ENCODE measurements at regions not wholly inside any gene's neighbourhood (a gene's known extent, or its start where the extent isn't known, plus 50 kb on each side); places are given as distances from the start of the nearest gene placed in this dataset.

DNA sequence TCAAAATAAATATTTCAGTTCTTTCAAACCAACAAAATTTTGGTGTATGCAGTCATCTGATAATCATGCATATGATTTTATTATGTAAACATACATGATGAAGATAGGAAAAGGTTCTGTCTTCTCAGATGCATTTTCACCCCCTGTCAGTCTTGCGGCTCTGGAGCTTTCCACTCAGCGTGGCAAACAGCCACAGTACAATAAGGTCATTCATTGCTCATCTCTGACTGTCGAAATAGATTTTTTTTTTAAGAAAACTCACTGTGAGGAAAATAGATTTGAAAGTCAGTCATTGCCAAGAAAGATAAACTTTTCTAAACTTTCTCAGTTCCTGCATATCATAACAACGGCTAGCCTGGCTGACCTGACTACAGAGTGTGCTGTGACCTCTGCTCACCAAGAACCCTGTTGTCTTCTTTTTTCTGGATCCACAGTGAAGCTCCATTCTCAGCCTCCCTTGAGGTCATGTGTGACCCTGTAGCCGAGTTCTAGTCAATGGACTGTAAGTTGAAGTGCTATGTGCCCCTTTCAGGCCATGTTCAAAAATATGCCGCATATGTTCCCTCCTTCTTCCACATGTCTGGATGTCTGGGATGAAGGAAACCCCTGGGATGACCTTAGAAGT, 519.6 kb downstream of the KLF5 start:
- no peaks in the 10 kb centered on the region for H3K27me3 ChIP-seq (ENCODE audit: control insufficient read depth in 1 of 2, insufficient read depth in 2 of 2, low read length in 2 of 2)
- H3K27ac ChIP-seq (ENCODE audit: low read depth, low read length) = no peak overlapping the region
- no peaks in the 10 kb centered on the region for H3K9me3 ChIP-seq (ENCODE audit: low read length)
- H3K9ac ChIP-seq (ENCODE audit: low read length) = no peak overlapping the region
- H3K4me3 ChIP-seq (ENCODE audit: low read depth in 1 of 2, low read length in 2 of 2) = no peak overlapping the region
- H3K4me1 ChIP-seq (ENCODE audit: insufficient read depth, low read length) = no peaks in the 10 kb centered on the region
- no peaks in the 10 kb centered on the region for H3K36me3 ChIP-seq (ENCODE audit: insufficient read depth, low read length)

DNA sequence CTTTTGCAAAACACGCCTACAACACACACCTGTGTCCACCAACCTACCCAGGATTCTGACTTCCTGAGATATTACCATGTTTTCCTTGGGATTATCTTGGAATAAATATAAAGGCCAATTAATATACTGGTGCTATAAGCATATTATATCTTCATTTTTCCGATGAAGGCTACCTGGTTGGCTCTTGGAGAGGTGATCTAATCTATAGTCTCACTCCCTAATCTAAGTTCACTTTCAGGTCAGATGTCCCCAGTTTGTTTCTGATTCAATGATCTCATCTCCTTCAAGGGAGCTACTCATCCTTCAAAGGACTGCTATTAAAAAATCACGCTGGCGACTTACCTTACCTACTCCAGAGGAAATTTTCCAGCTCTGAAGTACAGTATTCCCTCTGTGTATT, 517.5 kb downstream of the KLF5 start:
- Histone ChIP-seq H3K9me3 (ENCODE audit: low read length) (no peaks in the 10 kb centered on the region), H3K27ac (ENCODE audit: low read depth, low read length) (no peak overlapping the region), H3K4me3 (ENCODE audit: low read depth in 1 of 2, low read length in 2 of 2) (no peak overlapping the region), H3K4me1 (ENCODE audit: insufficient read depth, low read length) (no peaks in the 10 kb centered on the region), H3K27me3 (ENCODE audit: control insufficient read depth in 1 of 2, insufficient read depth in 2 of 2, low read length in 2 of 2) (no peaks in the 10 kb centered on the region), H3K36me3 (ENCODE audit: insufficient read depth, low read length) (no peaks in the 10 kb centered on the region), H3K9ac (ENCODE audit: low read length) (no peak overlapping the region)

DNA sequence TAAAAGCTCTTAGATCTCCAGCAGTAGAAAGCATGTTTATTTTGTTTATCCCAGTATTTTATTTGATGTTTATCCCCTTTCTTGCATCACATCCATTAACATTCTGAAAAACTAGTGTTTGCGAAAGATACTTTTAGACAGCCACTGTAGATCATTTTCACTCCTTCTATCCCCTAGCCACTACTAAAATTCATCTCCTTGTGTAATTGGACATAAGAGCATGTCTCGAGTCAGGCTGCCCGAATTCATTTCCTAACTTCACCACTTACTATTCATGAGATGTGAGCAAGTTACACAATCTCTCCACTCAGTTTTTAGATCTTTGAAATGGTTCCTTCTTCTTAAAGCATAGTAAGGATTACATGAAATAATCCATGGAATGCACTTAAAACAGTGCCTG, 514.0 kb downstream of the KLF5 start:
- Histone ChIP-seq H3K9me3 (ENCODE audit: low read length) (no peaks in the 10 kb centered on the region), H3K4me3 (ENCODE audit: low read depth in 1 of 2, low read length in 2 of 2) (no peak overlapping the region), H3K36me3 (ENCODE audit: insufficient read depth, low read length) (no peaks in the 10 kb centered on the region), H3K27ac (ENCODE audit: low read depth, low read length) (no peak overlapping the region), H3K9ac (ENCODE audit: low read length) (no peak overlapping the region), H3K27me3 (ENCODE audit: control insufficient read depth in 1 of 2, insufficient read depth in 2 of 2, low read length in 2 of 2) (no peaks in the 10 kb centered on the region), H3K4me1 (ENCODE audit: insufficient read depth, low read length) (no peaks in the 10 kb centered on the region)

DNA sequence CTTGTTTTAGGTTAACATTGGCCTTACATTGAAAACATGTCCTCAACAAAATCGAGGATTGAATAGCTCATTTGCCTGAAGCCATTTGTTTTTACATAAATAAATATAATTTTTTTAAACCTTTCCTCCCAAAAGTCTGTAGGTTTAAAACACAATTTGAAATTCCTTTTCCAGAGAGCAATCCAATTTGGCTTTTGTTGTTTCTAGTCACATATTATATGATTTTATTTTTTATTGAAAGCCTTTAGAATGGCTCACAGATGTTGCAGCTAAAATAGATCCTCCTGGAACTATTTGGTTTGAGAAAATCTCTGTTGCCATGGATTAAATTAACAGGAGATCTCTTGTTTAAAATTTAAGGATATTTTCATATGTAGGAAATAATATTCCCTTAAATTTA, 512.6 kb downstream of the KLF5 start:
- H3K36me3 ChIP-seq (ENCODE audit: insufficient read depth, low read length) = no peaks in the 10 kb centered on the region
- H3K4me3 ChIP-seq (ENCODE audit: low read depth in 1 of 2, low read length in 2 of 2) = no peak overlapping the region
- no peak overlapping the region for H3K27ac ChIP-seq (ENCODE audit: low read depth, low read length)
- no peaks in the 10 kb centered on the region for H3K4me1 ChIP-seq (ENCODE audit: insufficient read depth, low read length)
- H3K27me3 ChIP-seq (ENCODE audit: control insufficient read depth in 1 of 2, insufficient read depth in 2 of 2, low read length in 2 of 2) = no peaks in the 10 kb centered on the region
- no peaks in the 10 kb centered on the region for H3K9me3 ChIP-seq (ENCODE audit: low read length)
- no peak overlapping the region for H3K9ac ChIP-seq (ENCODE audit: low read length)

DNA sequence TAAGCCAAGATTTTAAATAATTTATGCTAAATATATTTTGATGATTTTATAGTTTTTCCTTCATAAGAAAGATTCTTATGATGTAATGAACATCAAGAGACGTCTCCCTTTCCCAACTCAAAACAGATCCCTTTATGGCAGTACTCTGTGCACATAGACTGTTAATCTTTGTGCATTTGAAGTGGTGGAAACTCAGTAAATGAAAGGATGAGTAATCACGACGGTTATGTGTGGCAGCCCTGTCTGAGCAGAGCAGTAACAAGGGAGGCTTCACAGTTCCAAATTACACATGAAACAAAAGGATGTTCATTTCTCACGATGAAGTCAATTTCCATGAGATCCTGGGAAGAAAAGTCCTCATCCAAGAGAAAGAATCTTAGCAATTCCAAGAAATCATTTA, 498.1 kb downstream of the KLF5 start:
- Histone ChIP-seq H3K4me3 (ENCODE audit: low read depth in 1 of 2, low read length in 2 of 2) (no peak overlapping the region), H3K27ac (ENCODE audit: low read depth, low read length) (no peak overlapping the region), H3K27me3 (ENCODE audit: control insufficient read depth in 1 of 2, insufficient read depth in 2 of 2, low read length in 2 of 2) (no peaks in the 10 kb centered on the region), H3K9ac (ENCODE audit: low read length) (no peak overlapping the region), H3K9me3 (ENCODE audit: low read length) (no peaks in the 10 kb centered on the region), H3K4me1 (ENCODE audit: insufficient read depth, low read length) (no peaks in the 10 kb centered on the region), H3K36me3 (ENCODE audit: insufficient read depth, low read length) (no peaks in the 10 kb centered on the region)

DNA sequence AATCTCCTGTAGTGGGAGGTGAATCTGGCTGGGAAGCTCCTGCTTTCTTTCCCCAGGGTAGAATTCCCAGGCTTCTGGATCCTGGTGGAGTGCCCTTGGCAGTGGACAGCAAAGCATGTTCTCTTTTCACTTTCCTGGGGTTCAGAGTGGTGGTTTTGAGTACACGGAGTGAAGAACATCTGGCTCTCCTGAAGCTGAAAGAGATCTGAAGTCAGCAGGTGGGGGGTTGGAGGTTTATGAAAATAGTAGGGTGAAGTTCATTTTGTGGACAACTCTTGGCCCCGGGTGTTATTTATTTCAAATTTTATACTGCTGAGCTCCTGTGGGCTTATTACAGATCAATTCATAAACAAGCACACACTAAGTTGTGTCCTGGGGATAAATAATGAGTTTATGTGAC, 497.3 kb downstream of the KLF5 start:
- Histone ChIP-seq H3K27me3 (ENCODE audit: control insufficient read depth in 1 of 2, insufficient read depth in 2 of 2, low read length in 2 of 2) (no peaks in the 10 kb centered on the region), H3K4me3 (ENCODE audit: low read depth in 1 of 2, low read length in 2 of 2) (no peak overlapping the region), H3K36me3 (ENCODE audit: insufficient read depth, low read length) (no peaks in the 10 kb centered on the region), H3K9me3 (ENCODE audit: low read length) (no peaks in the 10 kb centered on the region), H3K9ac (ENCODE audit: low read length) (no peak overlapping the region), H3K4me1 (ENCODE audit: insufficient read depth, low read length) (no peaks in the 10 kb centered on the region), H3K27ac (ENCODE audit: low read depth, low read length) (no peak overlapping the region)

DNA sequence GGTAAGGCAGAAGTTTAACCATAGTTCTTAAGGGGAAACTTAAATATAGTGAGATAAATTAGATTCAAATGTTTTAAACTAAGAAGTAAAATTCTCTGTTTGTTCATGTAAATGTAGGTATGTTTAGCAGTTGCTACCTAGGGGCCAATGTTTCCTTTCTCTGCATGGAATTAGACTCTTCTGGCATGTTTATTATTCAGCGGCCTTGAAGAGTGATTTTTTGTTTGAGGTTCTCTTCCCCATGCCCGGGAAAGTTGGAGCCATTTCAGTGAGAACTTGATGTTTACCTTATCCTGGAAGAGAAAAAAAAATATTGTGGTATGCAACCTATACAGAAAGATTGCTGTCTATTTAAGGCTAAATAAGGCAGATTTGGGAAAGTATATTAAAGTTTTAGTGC, 492.9 kb downstream of the KLF5 start:
- H3K9me3 ChIP-seq (ENCODE audit: low read length) = no peaks in the 10 kb centered on the region
- H3K9ac ChIP-seq (ENCODE audit: low read length) = no peak overlapping the region
- no peaks in the 10 kb centered on the region for H3K27me3 ChIP-seq (ENCODE audit: control insufficient read depth in 1 of 2, insufficient read depth in 2 of 2, low read length in 2 of 2)
- no peak overlapping the region for H3K27ac ChIP-seq (ENCODE audit: low read depth, low read length)
- H3K4me3 ChIP-seq (ENCODE audit: low read depth in 1 of 2, low read length in 2 of 2) = no peak overlapping the region
- H3K4me1 ChIP-seq (ENCODE audit: insufficient read depth, low read length) = no peaks in the 10 kb centered on the region
- no peaks in the 10 kb centered on the region for H3K36me3 ChIP-seq (ENCODE audit: insufficient read depth, low read length)

GRCh38 chr13:73549717-73550116, 490.9 kb downstream of the KLF5 start:
- no peak overlapping the region for H3K27ac ChIP-seq (ENCODE audit: low read depth, low read length)
- H3K27me3 ChIP-seq (ENCODE audit: control insufficient read depth in 1 of 2, insufficient read depth in 2 of 2, low read length in 2 of 2) = no peaks in the 10 kb centered on the region
- H3K9ac ChIP-seq (ENCODE audit: low read length) = no peak overlapping the region
- H3K9me3 ChIP-seq (ENCODE audit: low read length) = no peaks in the 10 kb centered on the region
- no peaks in the 10 kb centered on the region for H3K4me1 ChIP-seq (ENCODE audit: insufficient read depth, low read length)
- H3K4me3 ChIP-seq (ENCODE audit: low read depth in 1 of 2, low read length in 2 of 2) = no peak overlapping the region
- H3K36me3 ChIP-seq (ENCODE audit: insufficient read depth, low read length) = no peaks in the 10 kb centered on the region

GRCh38 chr13:73548449-73548848, 489.6 kb downstream of the KLF5 start:
- Histone ChIP-seq H3K9me3 (ENCODE audit: low read length) (no peaks in the 10 kb centered on the region), H3K27ac (ENCODE audit: low read depth, low read length) (no peak overlapping the region), H3K36me3 (ENCODE audit: insufficient read depth, low read length) (no peaks in the 10 kb centered on the region), H3K27me3 (ENCODE audit: control insufficient read depth in 1 of 2, insufficient read depth in 2 of 2, low read length in 2 of 2) (no peaks in the 10 kb centered on the region), H3K9ac (ENCODE audit: low read length) (no peak overlapping the region), H3K4me3 (ENCODE audit: low read depth in 1 of 2, low read length in 2 of 2) (no peak overlapping the region), H3K4me1 (ENCODE audit: insufficient read depth, low read length) (no peaks in the 10 kb centered on the region)

- no peak overlapping the region for H3K9ac ChIP-seq (ENCODE audit: low read length)
- H3K27me3 ChIP-seq (ENCODE audit: control insufficient read depth in 1 of 2, insufficient read depth in 2 of 2, low read length in 2 of 2) = no peaks in the 10 kb centered on the region
- H3K4me1 ChIP-seq (ENCODE audit: insufficient read depth, low read length) = no peaks in the 10 kb centered on the region
- H3K9me3 ChIP-seq (ENCODE audit: low read length) = no peaks in the 10 kb centered on the region
- no peak overlapping the region for H3K27ac ChIP-seq (ENCODE audit: low read depth, low read length)
- H3K4me3 ChIP-seq (ENCODE audit: low read depth in 1 of 2, low read length in 2 of 2) = no peak overlapping the region
- H3K36me3 ChIP-seq (ENCODE audit: insufficient read depth, low read length) = no peaks in the 10 kb centered on the region
Observed at GRCh38 chr13:73547239-73547638, 488.4 kb downstream of the KLF5 start.

DNA sequence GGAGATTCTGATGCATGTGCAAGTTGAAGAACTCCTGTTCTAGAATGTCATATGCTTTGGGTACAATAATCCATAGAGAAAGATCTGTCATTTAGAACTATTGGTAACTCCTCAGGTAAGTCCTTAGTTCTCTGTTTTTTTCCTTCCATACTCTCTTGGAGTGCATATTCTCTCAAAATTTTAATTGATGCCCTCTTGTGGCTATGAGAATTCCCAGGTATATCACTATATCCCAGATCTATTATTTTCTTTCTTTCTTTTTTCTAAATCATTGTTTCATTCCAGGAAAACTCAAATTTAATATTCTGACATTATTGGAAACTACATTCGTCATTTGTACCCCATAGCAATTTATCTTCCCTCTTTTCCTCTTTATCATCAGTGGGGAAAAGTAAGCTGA, 485.4 kb downstream of the KLF5 start:
- H3K9me3 ChIP-seq (ENCODE audit: low read length) = no peaks in the 10 kb centered on the region

GRCh38 chr13:73542446-73542845, 483.6 kb downstream of the KLF5 start:
- H3K9me3 ChIP-seq (ENCODE audit: low read length) = no peaks in the 10 kb centered on the region
- no peak overlapping the region for H3K4me3 ChIP-seq (ENCODE audit: low read depth in 1 of 2, low read length in 2 of 2)
- no peaks in the 10 kb centered on the region for H3K4me1 ChIP-seq (ENCODE audit: insufficient read depth, low read length)
- H3K9ac ChIP-seq (ENCODE audit: low read length) = no peak overlapping the region
- no peaks in the 10 kb centered on the region for H3K36me3 ChIP-seq (ENCODE audit: insufficient read depth, low read length)
- no peak overlapping the region for H3K27ac ChIP-seq (ENCODE audit: low read depth, low read length)
- no peaks in the 10 kb centered on the region for H3K27me3 ChIP-seq (ENCODE audit: control insufficient read depth in 1 of 2, insufficient read depth in 2 of 2, low read length in 2 of 2)

More for the DNA sequence above, 485.4 kb downstream of the KLF5 start:
- no peaks in the 10 kb centered on the region for H3K4me1 ChIP-seq (ENCODE audit: insufficient read depth, low read length)
- no peaks in the 10 kb centered on the region for H3K36me3 ChIP-seq (ENCODE audit: insufficient read depth, low read length)
- H3K27ac ChIP-seq (ENCODE audit: low read depth, low read length) = no peak overlapping the region
- H3K4me3 ChIP-seq (ENCODE audit: low read depth in 1 of 2, low read length in 2 of 2) = no peak overlapping the region
- H3K9ac ChIP-seq (ENCODE audit: low read length) = no peak overlapping the region
- H3K27me3 ChIP-seq (ENCODE audit: control insufficient read depth in 1 of 2, insufficient read depth in 2 of 2, low read length in 2 of 2) = no peaks in the 10 kb centered on the region

Data from muscle layer of colon (tissue), 2 donors.